NOMO-1 treated with dmso at 0.1 percent for 144 hours (cell line): ENCODE measurements at regions not wholly inside any gene's neighbourhood (a gene's known extent, or its start where the extent isn't known, plus 50 kb on each side); places are given as distances from the start of the nearest gene placed in this dataset.

ENCODE experiments used
- DNase-seq: peaks from one replicate; lab custom pipeline; 2025; ENCODE audit not compliant: unreplicated experiment; lab: John Stamatoyannopoulos, UW

- DNase-seq = no peak
These were observed 539.2 kb downstream of the CDH26 start for GRCh38 chr20:60497298-60498035.

GRCh38 chr20:60500038-60500701, 541.9 kb downstream of the CDH26 start:
- no peak for DNase-seq

- DNase-seq = no peak
These were observed 542.8 kb downstream of the CDH26 start for GRCh38 chr20:60501048-60501447.

- no peak for DNase-seq
These were observed 544.7 kb downstream of the CDH26 start for GRCh38 chr20:60502881-60503280.

- DNase-seq = no peak
These were observed 547.2 kb downstream of the CDH26 start for GRCh38 chr20:60505423-60505822.

GRCh38 chr20:60506061-60506460, 547.8 kb downstream of the CDH26 start:
- DNase-seq = no peak

GRCh38 chr20:60507087-60507694, 549.0 kb downstream of the CDH26 start:
- DNase-seq = no peak

- DNase-seq = no peak
These were observed 551.2 kb downstream of the CDH26 start for GRCh38 chr20:60509407-60509806.

- no peak for DNase-seq
These were observed 552.1 kb downstream of the CDH26 start for GRCh38 chr20:60510356-60510755.

GRCh38 chr20:60512443-60512842, 554.2 kb downstream of the CDH26 start:
- DNase-seq = no peak

- no peak for DNase-seq
These were observed 554.9 kb downstream of the CDH26 start for GRCh38 chr20:60513141-60513540.

GRCh38 chr20:60516442-60516841, 558.2 kb downstream of the CDH26 start:
- DNase-seq = no peak

- no peak for DNase-seq
These were observed 559.8 kb downstream of the CDH26 start for GRCh38 chr20:60518022-60518421.

GRCh38 chr20:60525397-60525796, 567.2 kb downstream of the CDH26 start:
- no peak for DNase-seq

GRCh38 chr20:60527656-60528055, 569.4 kb downstream of the CDH26 start:
- DNase-seq = no peak

GRCh38 chr20:60528141-60528540, 569.9 kb downstream of the CDH26 start:
- no peak for DNase-seq

GRCh38 chr20:60529149-60529548, 570.9 kb downstream of the CDH26 start:
- no peak for DNase-seq

- no peak for DNase-seq
These were observed 577.0 kb downstream of the CDH26 start for GRCh38 chr20:60535211-60535610.

- DNase-seq = no peak
These were observed 582.4 kb downstream of the CDH26 start for GRCh38 chr20:60540591-60540990.

GRCh38 chr20:60541991-60542390, 583.8 kb downstream of the CDH26 start:
- DNase-seq = no peak

- no peak for DNase-seq
These were observed 585.4 kb downstream of the CDH26 start for GRCh38 chr20:60543598-60543997.

GRCh38 chr20:60553095-60553494, 594.9 kb downstream of the CDH26 start:
- no peak for DNase-seq
